ENCODE measurements at regions not wholly inside any gene's neighbourhood (a gene's known extent, or its start where the extent isn't known, plus 50 kb on each side); places are given as distances from the start of the nearest gene placed in this dataset.
A peak's percentile ranks its signal among the peaks of the same experiment; 100 is the strongest.
"Not testable (repeated sequence)": the region's sequence is repeated elsewhere in the genome, so short reads cannot be mapped to it uniquely, and the experiment has no call there.

GRCh38 chr6:11299421-11299784 lies 66.9 kb upstream of the NEDD9 start:
- peaks cover 36% of the 10 kb centered on the region for H3K4me1 Mint-ChIP-seq
- H3K27me3 Mint-ChIP-seq, CTCF ChIA-PET, ATAC-seq, DNase-seq, H3K4me3 Mint-ChIP-seq: not testable (repeated sequence)
- H3K36me3 Mint-ChIP-seq = peaks cover 84% of the 10 kb centered on the region
- peak overlapping the region; percentile 47 for H3K27ac Mint-ChIP-seq
- peaks cover 14% of the 10 kb centered on the region for H3K9me3 Mint-ChIP-seq (ENCODE audit: low read depth)

GRCh38 chr6:11298651-11299420 lies 66.4 kb upstream of the NEDD9 start:
- CTCF ChIA-PET = no interaction called here
- Mint-ChIP-seq H3K27me3 (no peaks in the 10 kb centered on the region), H3K4me3 (no peak overlapping the region)

GRCh38 chr6:11297376-11297729 lies 64.9 kb upstream of the NEDD9 start:
- DNase-seq (no peak), ATAC-seq (no peak)
- Mint-ChIP-seq H3K27me3 (no peaks in the 10 kb centered on the region), H3K9me3 (ENCODE audit: low read depth) (peaks cover 14% of the 10 kb centered on the region), H3K36me3 (peaks cover 78% of the 10 kb centered on the region), H3K27ac (no peak overlapping the region), H3K4me1 (peaks cover 48% of the 10 kb centered on the region), H3K4me3 (no peak overlapping the region)
- CTCF ChIA-PET = no interaction called here

More at GRCh38 chr6:11298651-11299420, 66.4 kb upstream of the NEDD9 start:
- peaks cover 83% of the 10 kb centered on the region for H3K36me3 Mint-ChIP-seq
- peaks cover 36% of the 10 kb centered on the region for H3K4me1 Mint-ChIP-seq
- DNase-seq (peak; percentile 59), ATAC-seq (peak; percentile 45)
- H3K27ac Mint-ChIP-seq = peak overlapping the region; percentile 47
- peaks cover 14% of the 10 kb centered on the region for H3K9me3 Mint-ChIP-seq (ENCODE audit: low read depth)

- no peaks in the 10 kb centered on the region for H3K27me3 Mint-ChIP-seq
- CTCF ChIA-PET = no interaction called here
- peaks cover 52% of the 10 kb centered on the region for H3K4me1 Mint-ChIP-seq
- ATAC-seq (no peak), DNase-seq (no peak)
- no peak overlapping the region for H3K27ac Mint-ChIP-seq
- H3K9me3 Mint-ChIP-seq (ENCODE audit: low read depth) = peaks cover 14% of the 10 kb centered on the region
- H3K4me3 Mint-ChIP-seq = no peak overlapping the region
- peaks cover 76% of the 10 kb centered on the region for H3K36me3 Mint-ChIP-seq
These were observed 64.2 kb upstream of the NEDD9 start for GRCh38 chr6:11296449-11297375.

GRCh38 chr6:11295969-11296368 lies 63.5 kb upstream of the NEDD9 start:
- H3K27me3 Mint-ChIP-seq = no peaks in the 10 kb centered on the region
- CTCF ChIA-PET = no interaction called here
- peaks cover 75% of the 10 kb centered on the region for H3K36me3 Mint-ChIP-seq
- H3K4me3 Mint-ChIP-seq = no peak overlapping the region
- ATAC-seq (no peak), DNase-seq (no peak)
- peaks cover 14% of the 10 kb centered on the region for H3K9me3 Mint-ChIP-seq (ENCODE audit: low read depth)
- no peak overlapping the region for H3K27ac Mint-ChIP-seq
- peaks cover 51% of the 10 kb centered on the region for H3K4me1 Mint-ChIP-seq

- H3K9me3 Mint-ChIP-seq (ENCODE audit: low read depth) = peaks cover 10% of the 10 kb centered on the region
- peaks cover 73% of the 10 kb centered on the region for H3K36me3 Mint-ChIP-seq
- H3K4me3 Mint-ChIP-seq = no peak overlapping the region
- H3K27ac Mint-ChIP-seq = no peak overlapping the region
- no peak for ATAC-seq
- peaks cover 37% of the 10 kb centered on the region for H3K4me1 Mint-ChIP-seq
- no peaks in the 10 kb centered on the region for H3K27me3 Mint-ChIP-seq
- CTCF ChIA-PET = no interaction called here
- DNase-seq = no peak
These were observed 61.8 kb upstream of the NEDD9 start for GRCh38 chr6:11294228-11294627.

GRCh38 chr6:11292594-11293236 lies 60.2 kb upstream of the NEDD9 start:
- H3K27ac Mint-ChIP-seq = peak overlapping the region; percentile 8

GRCh38 chr6:11292091-11292490 lies 59.6 kb upstream of the NEDD9 start:
- H3K4me1 Mint-ChIP-seq = peaks cover 30% of the 10 kb centered on the region
- CTCF ChIA-PET = interaction anchor here (0.6 to 0.8 kb wide), 2 partner anchors 147 to 170 kb away, joined by 3 read pairs; no protein-coding TSS in a partner anchor
- no peak for DNase-seq
- no peak overlapping the region for H3K4me3 Mint-ChIP-seq
- no peak for ATAC-seq
- H3K36me3 Mint-ChIP-seq = peaks cover 75% of the 10 kb centered on the region
- H3K9me3 Mint-ChIP-seq (ENCODE audit: low read depth) = peaks cover 10% of the 10 kb centered on the region
- no peaks in the 10 kb centered on the region for H3K27me3 Mint-ChIP-seq
- H3K27ac Mint-ChIP-seq = no peak overlapping the region

More at GRCh38 chr6:11292594-11293236, 60.2 kb upstream of the NEDD9 start:
- peaks cover 30% of the 10 kb centered on the region for H3K4me1 Mint-ChIP-seq
- CTCF ChIA-PET = interaction anchor here (0.8 kb wide), 1 partner anchor 148 kb away, joined by 3 read pairs; no protein-coding TSS in a partner anchor
- H3K9me3 Mint-ChIP-seq (ENCODE audit: low read depth) = peaks cover 10% of the 10 kb centered on the region
- ATAC-seq (no peak), DNase-seq (no peak)
- H3K27me3 Mint-ChIP-seq = no peaks in the 10 kb centered on the region
- no peak overlapping the region for H3K4me3 Mint-ChIP-seq
- H3K36me3 Mint-ChIP-seq = peaks cover 75% of the 10 kb centered on the region

- Mint-ChIP-seq H3K4me3 (no peak overlapping the region), H3K27me3 (no peaks in the 10 kb centered on the region), H3K27ac (peak overlapping the region; percentile 6), H3K36me3 (peaks cover 75% of the 10 kb centered on the region), H3K9me3 (ENCODE audit: low read depth) (peaks cover 9% of the 10 kb centered on the region), H3K4me1 (peaks cover 30% of the 10 kb centered on the region)
- peak; percentile 70 for ATAC-seq
- no peak for DNase-seq
- CTCF ChIA-PET = interaction anchor here (0.6 to 0.8 kb wide), 2 partner anchors 147 to 171 kb away, joined by 3 read pairs; no protein-coding TSS in a partner anchor
These were observed 59.1 kb upstream of the NEDD9 start for GRCh38 chr6:11291582-11291981.

GRCh38 chr6:11290027-11290426 lies 57.6 kb upstream of the NEDD9 start:
- Mint-ChIP-seq H3K36me3 (peaks cover 67% of the 10 kb centered on the region), H3K4me1 (peaks cover 36% of the 10 kb centered on the region), H3K4me3 (no peak overlapping the region), H3K27me3 (no peaks in the 10 kb centered on the region), H3K9me3 (ENCODE audit: low read depth) (peaks cover 3% of the 10 kb centered on the region), H3K27ac (no peak overlapping the region)
- CTCF ChIA-PET = no interaction called here
- no peak for ATAC-seq
- no peak for DNase-seq

GRCh38 chr6:11288065-11288464 lies 55.6 kb upstream of the NEDD9 start:
- DNase-seq (no peak), ATAC-seq (no peak)
- CTCF ChIA-PET = no interaction called here
- Mint-ChIP-seq H3K36me3 (peaks cover 53% of the 10 kb centered on the region), H3K27ac (no peak overlapping the region), H3K9me3 (ENCODE audit: low read depth) (no peaks in the 10 kb centered on the region), H3K4me1 (peaks cover 30% of the 10 kb centered on the region), H3K4me3 (no peak overlapping the region), H3K27me3 (no peaks in the 10 kb centered on the region)

GRCh38 chr6:11284996-11285395 lies 52.5 kb upstream of the NEDD9 start:
- no peaks in the 10 kb centered on the region for H3K27me3 Mint-ChIP-seq
- DNase-seq (no peak), ATAC-seq (no peak)
- H3K36me3 Mint-ChIP-seq = peaks cover 39% of the 10 kb centered on the region
- no peaks in the 10 kb centered on the region for H3K9me3 Mint-ChIP-seq (ENCODE audit: low read depth)
- no peak overlapping the region for H3K4me3 Mint-ChIP-seq
- H3K27ac Mint-ChIP-seq = peak overlapping the region; percentile 37
- H3K4me1 Mint-ChIP-seq = peaks cover 11% of the 10 kb centered on the region
- CTCF ChIA-PET = no interaction called here

- no peaks in the 10 kb centered on the region for H3K27me3 Mint-ChIP-seq
- no peak overlapping the region for H3K27ac Mint-ChIP-seq
- peaks cover 36% of the 10 kb centered on the region for H3K36me3 Mint-ChIP-seq
- H3K9me3 Mint-ChIP-seq (ENCODE audit: low read depth) = no peaks in the 10 kb centered on the region
- ATAC-seq (no peak), DNase-seq (no peak)
- H3K4me1 Mint-ChIP-seq = peaks cover 23% of the 10 kb centered on the region
- H3K4me3 Mint-ChIP-seq = no peak overlapping the region
- CTCF ChIA-PET = no interaction called here
These were observed 51.2 kb upstream of the NEDD9 start for GRCh38 chr6:11283629-11284028.
